Activated CD8-positive, alpha-beta memory T cell treated with anti-CD3 and anti-CD28 coated beads, Interleukin-2, amount 50 U/mL, for 48 hours (primary cell): ENCODE measurements at regions not wholly inside any gene's neighbourhood (a gene's known extent, or its start where the extent isn't known, plus 50 kb on each side); places are given as distances from the start of the nearest gene placed in this dataset.
"Not testable (repeated sequence)": the region's sequence is repeated elsewhere in the genome, so short reads cannot be mapped to it uniquely, and the experiment has no call there.

ENCODE experiments used
- DNase-seq: peaks from one replicate; pipeline ENCODE4 v3.0.0-alpha.2; 2020

GRCh38 chr1:166307261-166308188 is 140.7 kb upstream of the FAM78B start:
- no peak for DNase-seq

- DNase-seq, result not testable (repeated sequence)
These were observed 149.5 kb upstream of the FAM78B start for GRCh38 chr1:166316306-166316705.

- no peak for DNase-seq
These were observed 155.7 kb upstream of the FAM78B start for GRCh38 chr1:166322470-166322869.

- no peak for DNase-seq
These were observed 161.1 kb upstream of the FAM78B start for GRCh38 chr1:166327886-166328285.

GRCh38 chr1:166328956-166329355 is 162.2 kb upstream of the FAM78B start:
- no peak for DNase-seq

GRCh38 chr1:166330096-166330495 is 163.3 kb upstream of the FAM78B start:
- DNase-seq, result no peak

GRCh38 chr1:166338105-166338504 is 171.3 kb upstream of the FAM78B start:
- DNase-seq, result no peak

GRCh38 chr1:166340709-166341108 is 173.9 kb upstream of the FAM78B start:
- no peak for DNase-seq

- DNase-seq, result no peak
These were observed 176.5 kb upstream of the FAM78B start for GRCh38 chr1:166343276-166343675.

GRCh38 chr1:166350490-166350889 is 183.7 kb upstream of the FAM78B start:
- no peak for DNase-seq

- no peak for DNase-seq
These were observed 184.9 kb upstream of the FAM78B start for GRCh38 chr1:166351676-166352075.

- DNase-seq, result no peak
These were observed 186.4 kb upstream of the FAM78B start for GRCh38 chr1:166353213-166353612.

- no peak for DNase-seq
These were observed 187.6 kb upstream of the FAM78B start for GRCh38 chr1:166354406-166354805.

- no peak for DNase-seq
These were observed 198.3 kb upstream of the FAM78B start for GRCh38 chr1:166365081-166365480.

GRCh38 chr1:166368030-166368429 is 201.2 kb upstream of the FAM78B start:
- DNase-seq, result no peak

GRCh38 chr1:166377896-166378295 is 211.1 kb upstream of the FAM78B start:
- no peak for DNase-seq

- DNase-seq, result no peak
These were observed 212.0 kb upstream of the FAM78B start for GRCh38 chr1:166378805-166379204.

- DNase-seq, result no peak
These were observed 212.6 kb upstream of the FAM78B start for GRCh38 chr1:166379447-166379846.

GRCh38 chr1:166383137-166383536 is 216.3 kb upstream of the FAM78B start:
- no peak for DNase-seq

GRCh38 chr1:166383635-166384346 is 217.0 kb upstream of the FAM78B start:
- no peak for DNase-seq

- no peak for DNase-seq
These were observed 218.1 kb upstream of the FAM78B start for GRCh38 chr1:166384948-166385347.

GRCh38 chr1:166390366-166391033 is 223.7 kb upstream of the FAM78B start:
- DNase-seq, result no peak

GRCh38 chr1:166391279-166392066 is 224.7 kb upstream of the FAM78B start:
- DNase-seq, result no peak
